Left colon (tissue), 2 donors: ENCODE measurements at regions not wholly inside any gene's neighbourhood (a gene's known extent, or its start where the extent isn't known, plus 50 kb on each side); places are given as distances from the start of the nearest gene placed in this dataset.
"Not testable (repeated sequence)": the region's sequence is repeated elsewhere in the genome, so short reads cannot be mapped to it uniquely, and the experiment has no call there.

Experiments used
- ATAC-seq: fragments of 200-7000 bp; cut with Tn5 transposase; one replicate; pipeline ENCODE4 v1.9.1; 2020; ENCODE audit warnings: mild to moderate bottlenecking, moderate library complexity
- DNase-seq, 2 donors: peaks; one replicate each; pipeline ENCODE4 v3.0.0-alpha.2; 2020
- intact Hi-C, 2 donors: fragments of 100-400 bp; cut with DNase I in 1 of 2; cut with micrococcal nuclease in 1 of 2; formaldehyde crosslinking; loops; one replicate each; pipeline versions ENCODE4 v1.11.2 to v1.14.0; 2022; cut with DNase I, micrococcal nuclease
- donor health status: DM: no; HTN: no; CAD: no.
- donor health status: DM: yes; HTN: yes; CAD: no.

DNA sequence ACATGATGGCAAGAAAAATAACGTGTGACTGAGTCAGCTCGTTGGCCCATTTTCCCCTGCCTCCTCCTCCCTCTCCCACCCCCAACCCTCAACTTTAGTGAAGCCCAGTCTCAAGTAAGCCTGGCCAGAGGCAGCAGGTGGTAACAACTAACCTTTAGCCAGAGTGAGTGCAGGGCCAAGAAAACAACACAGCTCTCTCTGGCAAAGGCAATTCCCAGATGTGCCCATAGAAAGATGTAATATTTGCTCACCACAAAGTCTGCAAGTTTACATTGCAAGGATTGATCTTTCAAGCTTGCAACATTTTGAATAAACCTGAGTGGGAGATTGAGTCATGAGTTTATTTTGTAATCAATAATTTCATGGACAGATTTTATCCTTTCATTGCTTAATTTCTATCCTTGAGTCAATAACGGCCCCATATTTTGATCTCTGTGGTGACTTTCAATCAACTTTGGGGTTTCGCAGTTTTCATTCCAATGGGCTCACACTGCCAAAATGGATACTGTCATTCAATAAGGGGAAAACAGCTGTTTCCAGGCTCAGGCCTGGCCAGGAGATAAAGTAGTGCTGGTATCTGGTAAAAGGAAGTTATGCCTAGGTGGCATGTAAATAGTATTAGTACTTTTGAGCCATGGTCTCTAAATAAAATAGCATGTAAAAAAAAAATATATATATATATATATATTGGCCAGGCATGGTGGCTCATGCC is 130.7 kb upstream of the TMEM164 start:
- no peak for DNase-seq
- ATAC-seq: no peak

DNA sequence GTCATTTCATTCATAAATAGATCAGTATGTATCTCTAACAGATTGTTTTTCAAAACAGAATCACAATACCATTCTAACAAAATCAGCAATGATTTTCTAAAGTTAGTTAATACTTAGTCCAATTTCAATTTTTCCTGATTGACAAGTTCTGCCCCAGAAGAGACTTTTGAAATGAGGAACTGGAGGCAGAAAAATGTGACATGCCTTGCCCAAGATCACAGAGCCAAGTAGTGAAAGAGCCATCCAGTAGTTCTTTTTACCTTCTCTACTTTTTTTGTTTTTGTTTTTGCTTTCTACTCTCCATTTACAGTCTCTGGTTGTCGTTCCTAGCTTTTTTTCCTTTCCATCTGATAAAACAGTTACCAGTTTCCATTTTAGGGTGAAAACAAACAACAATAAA is 129.3 kb upstream of the TMEM164 start:
- ATAC-seq (no peak), DNase-seq (no peak)
- intact Hi-C loops: no loop called here

More for the DNA sequence above, 130.7 kb upstream of the TMEM164 start:
- intact Hi-C loops: no loop called here

- intact Hi-C loops: no loop called here
- ATAC-seq (no peak), DNase-seq (no peak)
Observed at GRCh38 chrX:109873983-109874382, 128.9 kb upstream of the TMEM164 start.

DNA sequence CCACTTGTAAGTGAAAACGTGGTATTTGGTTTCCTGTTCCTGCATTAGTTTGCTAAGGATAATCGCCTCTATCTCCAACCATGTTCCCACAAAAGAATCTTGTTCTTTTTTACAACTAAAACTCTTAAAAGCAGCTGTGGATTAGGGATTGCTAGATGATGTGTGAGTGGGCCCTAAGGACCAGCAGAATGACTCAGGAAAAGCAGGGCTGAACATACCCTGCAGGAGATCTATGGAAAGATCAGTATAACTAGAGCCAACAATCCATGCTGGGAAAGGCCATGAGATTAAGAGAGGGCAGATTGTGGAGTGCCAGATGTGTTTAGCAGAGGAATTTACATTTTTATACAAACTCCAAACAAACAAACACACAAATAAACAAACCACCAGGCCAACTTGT is 128.4 kb upstream of the TMEM164 start:
- DNase-seq: no peak
- intact Hi-C loops: no loop called here

GRCh38 chrX:109875831-109876230 is 127.1 kb upstream of the TMEM164 start:
- DNase-seq (no peak), ATAC-seq (no peak)
- intact Hi-C loops: no loop called here

More for the DNA sequence above, 128.4 kb upstream of the TMEM164 start:
- no peak for ATAC-seq

GRCh38 chrX:109878236-109878635 is 124.7 kb upstream of the TMEM164 start:
- ATAC-seq (no peak), DNase-seq (no peak)
- intact Hi-C loops: no loop called here

GRCh38 chrX:109879991-109880390 is 122.9 kb upstream of the TMEM164 start:
- intact Hi-C loops: no loop called here
- ATAC-seq: peak; percentile 49
- no peak for DNase-seq

GRCh38 chrX:109880629-109881028 is 122.3 kb upstream of the TMEM164 start:
- no peak for ATAC-seq
- DNase-seq: no peak
- intact Hi-C loops: no loop called here

GRCh38 chrX:109886122-109886761 is 116.7 kb upstream of the TMEM164 start:
- DNase-seq (peak in 1 of 2 donors; percentile 43), ATAC-seq (peak; percentile 35)
- intact Hi-C loops: no loop called here

- no peak for ATAC-seq
- no peak for DNase-seq
- intact Hi-C loops: loop anchor here in 1 of 2 donors (5.0 kb wide), 1 partner anchor 402 kb away; no protein-coding TSS in a partner anchor
Observed at GRCh38 chrX:109889289-109890006, 113.5 kb upstream of the TMEM164 start.

DNA sequence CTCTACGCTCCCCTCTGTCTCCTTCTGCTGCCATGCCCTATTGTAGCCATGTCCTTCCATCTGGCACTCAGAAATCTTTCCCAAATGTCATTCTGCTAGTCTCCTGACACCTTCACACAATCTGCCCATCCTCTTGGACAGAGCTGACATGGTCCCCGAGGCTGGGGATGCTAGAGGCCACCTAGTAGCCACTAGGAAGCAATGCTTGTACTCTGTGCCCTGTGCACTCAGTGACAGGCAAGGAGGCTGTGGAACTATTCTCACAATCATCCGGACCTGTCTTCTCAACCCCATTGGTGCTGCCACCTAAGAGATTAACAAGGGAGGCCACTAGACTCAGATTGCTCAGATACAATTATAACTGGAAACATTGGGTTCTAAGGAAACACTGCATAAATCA is 112.6 kb upstream of the TMEM164 start:
- intact Hi-C loops: loop anchor here in 1 of 2 donors (5.0 kb wide), 1 partner anchor 403 kb away; no protein-coding TSS in a partner anchor
- ATAC-seq (no peak), DNase-seq (no peak)

GRCh38 chrX:109890910-109891502 is 111.9 kb upstream of the TMEM164 start:
- DNase-seq: peak; percentile 36 to 50
- peak; percentile 65 for ATAC-seq
- intact Hi-C loops: loop anchor here in 1 of 2 donors (5.0 kb wide), 1 partner anchor 404 kb away; no protein-coding TSS in a partner anchor

GRCh38 chrX:109896024-109896423 is 106.9 kb upstream of the TMEM164 start:
- intact Hi-C loops, ATAC-seq, DNase-seq: not testable (repeated sequence)

DNA sequence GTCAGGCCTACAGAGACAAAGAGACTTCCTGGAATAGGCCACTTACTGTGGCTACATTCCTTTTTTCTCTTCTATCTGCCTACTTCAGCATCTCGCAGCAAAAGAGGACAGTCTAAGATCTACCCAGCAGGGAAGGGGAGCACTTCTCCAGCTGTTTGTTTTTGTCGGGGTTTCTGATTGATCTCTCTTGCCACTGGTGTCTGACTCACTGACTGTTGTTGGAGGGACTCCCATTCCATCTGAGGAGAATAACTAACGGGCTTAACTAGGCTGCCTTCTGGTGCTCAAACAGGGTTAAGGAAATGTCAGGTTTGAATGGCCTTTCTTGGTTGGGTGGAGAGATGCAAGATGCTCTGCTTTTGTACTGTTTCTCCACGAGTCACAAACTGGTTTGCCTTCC is 100.2 kb upstream of the TMEM164 start:
- DNase-seq: no peak
- intact Hi-C loops: no loop called here
- ATAC-seq: no peak

DNA sequence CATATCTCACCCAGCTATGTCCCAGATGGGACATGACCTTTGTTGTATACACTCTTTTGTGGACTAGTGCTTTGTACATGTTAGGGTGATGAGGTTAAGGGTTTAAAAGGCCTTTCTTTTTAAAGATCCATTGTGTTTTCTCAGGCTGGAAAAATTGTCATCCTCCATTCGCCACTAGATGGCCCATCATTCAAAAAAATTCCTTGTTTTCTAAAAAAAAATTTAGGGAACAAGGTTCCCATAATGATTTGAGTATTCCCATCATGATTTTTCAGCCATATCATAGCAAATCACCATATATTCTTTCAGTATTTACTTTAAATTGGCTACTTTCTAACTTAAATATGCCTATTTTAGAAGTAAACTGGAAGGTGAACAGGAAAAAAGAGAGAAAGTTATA is 91.9 kb upstream of the TMEM164 start:
- ATAC-seq: no peak
- intact Hi-C loops: loop anchor here in 1 of 2 donors (10.0 kb wide), 1 partner anchor 234 kb away; no protein-coding TSS in a partner anchor
- no peak for DNase-seq

- not testable (repeated sequence) for ATAC-seq
- intact Hi-C loops: loop anchor here in 1 of 2 donors (10.0 kb wide), 1 partner anchor 232 kb away; no protein-coding TSS in a partner anchor
Observed at GRCh38 chrX:109912993-109913392, 89.9 kb upstream of the TMEM164 start.

GRCh38 chrX:109914114-109914849 is 88.6 kb upstream of the TMEM164 start:
- no peak for DNase-seq
- intact Hi-C loops: loop anchor here in 1 of 2 donors (10.0 kb wide), 1 partner anchor 231 kb away; no protein-coding TSS in a partner anchor
- no peak for ATAC-seq

More at GRCh38 chrX:109912993-109913392, 89.9 kb upstream of the TMEM164 start:
- DNase-seq: not testable (repeated sequence)

DNA sequence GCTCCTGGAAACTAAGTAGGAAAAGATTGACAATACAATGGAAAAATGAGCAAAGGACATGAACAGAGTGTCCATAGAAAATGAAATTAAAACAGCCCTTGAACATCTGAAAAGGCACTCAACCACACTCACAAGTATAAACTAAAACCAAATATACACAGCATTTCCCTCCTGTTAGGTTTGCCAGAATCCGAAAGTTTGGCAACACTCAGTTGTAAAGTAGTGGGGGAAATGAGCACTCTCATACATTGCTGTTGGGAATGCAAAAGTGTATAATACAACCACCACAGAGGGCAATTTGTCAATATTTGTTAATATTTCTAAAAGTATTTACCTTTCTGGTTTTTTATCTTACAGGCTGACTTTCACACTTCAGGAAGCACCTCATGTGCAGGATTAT is 84.2 kb upstream of the TMEM164 start:
- intact Hi-C loops: loop anchor here in 1 of 2 donors (10.0 kb wide), 1 partner anchor 226 kb away; no protein-coding TSS in a partner anchor
- ATAC-seq (no peak), DNase-seq (no peak)
